ACC112 (cell line): ENCODE measurements at regions not wholly inside any gene's neighbourhood (a gene's known extent, or its start where the extent isn't known, plus 50 kb on each side); places are given as distances from the start of the nearest gene placed in this dataset.

Experiments used
- H2AFZ ChIP-seq: fragments of 200-600 bp; sonication (generic); one replicate; pipeline ENCODE4 v1.6.0; 2017; ENCODE audit warnings: antibody characterized with exemption, low read length; ENCODE audit not compliant: unreplicated experiment
- H3K27ac ChIP-seq: fragments of 200-600 bp; sonication (generic); 2 replicates; pipeline ENCODE4 v1.5.1; 2014; ENCODE audit warnings: low read depth, mild to moderate bottlenecking, antibody characterized with exemption, low read length, moderate library complexity
- H3K27me3 ChIP-seq: fragments of 200-600 bp; sonication (generic); 2 replicates; pipeline ENCODE4 v1.6.1; 2014; ENCODE audit warnings: mild to moderate bottlenecking, antibody characterized with exemption, low read length, moderate library complexity, mixed read lengths; ENCODE audit not compliant: insufficient read depth
- H3K36me3 ChIP-seq: fragments of 200-600 bp; sonication (generic); 2 replicates; pipeline ENCODE4 v1.6.1; 2016; ENCODE audit warnings: mild to moderate bottlenecking, antibody characterized with exemption, low read length, moderate library complexity, mixed read lengths; ENCODE audit not compliant: insufficient read depth
- H3K4me1 ChIP-seq: fragments of 200-600 bp; sonication (generic); one replicate; pipeline ENCODE4 v1.6.1; 2016; ENCODE audit warnings: low read length, mixed read lengths; ENCODE audit not compliant: insufficient read depth, unreplicated experiment, control insufficient read depth
- H3K4me3 ChIP-seq: fragments of 200-600 bp; sonication (generic); 2 replicates; pipeline ENCODE4 v1.5.1; 2014; ENCODE audit warnings: mild to moderate bottlenecking, low read depth, low read length
- H3K79me2 ChIP-seq: fragments of 200-600 bp; sonication (generic); one replicate; pipeline ENCODE4 v1.6.0; 2016; ENCODE audit warnings: low read length; ENCODE audit not compliant: control insufficient read depth, unreplicated experiment, insufficient read depth

GRCh38 chr16:48105976-48106375 is 49.8 kb downstream of the ABCC12 start:
- H3K4me3 ChIP-seq: no peak overlapping the region
- H3K4me1 ChIP-seq: no peaks in the 10 kb centered on the region
- H3K79me2 ChIP-seq: no peaks in the 10 kb centered on the region
- peaks cover 24% of the 10 kb centered on the region for H3K27me3 ChIP-seq
- H3K36me3 ChIP-seq: no peaks in the 10 kb centered on the region
- no peak overlapping the region for H3K27ac ChIP-seq
- no peak overlapping the region for H2AFZ ChIP-seq

GRCh38 chr16:48105456-48105855 is 50.3 kb downstream of the ABCC12 start:
- H3K36me3 ChIP-seq: no peaks in the 10 kb centered on the region
- no peaks in the 10 kb centered on the region for H3K4me1 ChIP-seq
- H3K27ac ChIP-seq: no peak overlapping the region
- H2AFZ ChIP-seq: no peak overlapping the region
- H3K79me2 ChIP-seq: no peaks in the 10 kb centered on the region
- peaks cover 19% of the 10 kb centered on the region for H3K27me3 ChIP-seq
- no peak overlapping the region for H3K4me3 ChIP-seq

GRCh38 chr16:48103591-48103990 is 52.2 kb downstream of the ABCC12 start:
- no peak overlapping the region for H2AFZ ChIP-seq
- peaks cover 5% of the 10 kb centered on the region; the same call in 1 of the 2 replicates for H3K27me3 ChIP-seq
- H3K27ac ChIP-seq: no peak overlapping the region
- H3K4me1 ChIP-seq: no peaks in the 10 kb centered on the region
- no peak overlapping the region for H3K4me3 ChIP-seq
- H3K79me2 ChIP-seq: no peaks in the 10 kb centered on the region
- H3K36me3 ChIP-seq: no peaks in the 10 kb centered on the region

GRCh38 chr16:48102083-48103008 is 53.4 kb downstream of the ABCC12 start:
- H3K36me3 ChIP-seq: no peaks in the 10 kb centered on the region
- H3K79me2 ChIP-seq: no peaks in the 10 kb centered on the region
- H3K4me3 ChIP-seq: no peak overlapping the region
- H3K4me1 ChIP-seq: no peaks in the 10 kb centered on the region
- H3K27me3 ChIP-seq: no peaks in the 10 kb centered on the region
- H3K27ac ChIP-seq: no peak overlapping the region
- no peak overlapping the region for H2AFZ ChIP-seq

GRCh38 chr16:48101069-48101674 is 54.6 kb downstream of the ABCC12 start:
- H3K27me3 ChIP-seq: no peaks in the 10 kb centered on the region
- H3K27ac ChIP-seq: no peak overlapping the region
- H2AFZ ChIP-seq: no peak overlapping the region

DNA sequence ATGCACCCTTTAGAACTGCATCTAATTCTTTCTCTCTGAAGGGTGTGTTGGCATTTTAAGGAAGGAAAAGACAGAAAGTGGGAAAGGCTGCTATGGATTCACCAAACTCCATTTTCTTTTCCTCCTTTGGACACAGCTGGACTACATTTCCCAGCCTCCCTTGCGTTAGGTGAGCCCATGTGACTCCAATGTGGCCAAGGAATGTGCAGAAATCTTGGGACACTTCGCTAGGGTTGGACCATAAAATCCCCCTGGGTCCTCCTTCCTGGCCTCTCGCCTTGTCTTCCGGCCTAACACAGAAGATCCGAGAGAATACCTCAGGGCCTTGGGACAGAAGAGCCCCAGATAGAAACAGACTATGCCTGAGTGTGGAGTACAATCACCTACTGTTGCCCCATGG is 56.3 kb downstream of the ABCC12 start:
- H3K36me3 ChIP-seq: no peaks in the 10 kb centered on the region
- H3K79me2 ChIP-seq: no peaks in the 10 kb centered on the region
- no peak overlapping the region for H3K27ac ChIP-seq
- no peak overlapping the region for H2AFZ ChIP-seq
- H3K4me3 ChIP-seq: no peak overlapping the region
- H3K27me3 ChIP-seq: no peaks in the 10 kb centered on the region
- no peaks in the 10 kb centered on the region for H3K4me1 ChIP-seq

More at GRCh38 chr16:48101069-48101674, 54.6 kb downstream of the ABCC12 start:
- no peaks in the 10 kb centered on the region for H3K4me1 ChIP-seq
- H3K4me3 ChIP-seq: no peak overlapping the region
- H3K79me2 ChIP-seq: no peaks in the 10 kb centered on the region
- H3K36me3 ChIP-seq: no peaks in the 10 kb centered on the region

DNA sequence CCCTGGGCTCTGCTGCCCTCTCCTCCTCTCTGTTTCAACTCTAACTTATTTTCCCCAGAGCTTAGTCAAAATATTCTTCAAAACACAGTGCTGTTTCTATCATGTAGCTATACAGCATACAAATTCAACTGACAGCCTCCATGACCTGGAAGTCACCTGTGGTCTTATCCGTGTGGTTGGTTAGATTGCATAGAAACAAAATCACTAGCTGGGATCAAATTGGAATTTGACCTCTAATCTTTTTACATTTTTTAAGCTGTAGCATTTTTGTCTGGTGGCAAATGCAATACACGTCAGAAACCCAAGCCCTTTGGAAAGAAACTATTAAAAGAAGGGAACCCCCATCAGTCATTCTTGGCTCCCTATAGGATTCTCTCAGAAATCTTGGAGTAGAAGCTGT is 57.3 kb downstream of the ABCC12 start:
- Histone ChIP-seq H3K79me2 (no peaks in the 10 kb centered on the region), H3K4me3 (no peak overlapping the region), H3K36me3 (no peaks in the 10 kb centered on the region), H2AFZ (no peak overlapping the region), H3K4me1 (no peaks in the 10 kb centered on the region), H3K27ac (no peak overlapping the region), H3K27me3 (no peaks in the 10 kb centered on the region)

DNA sequence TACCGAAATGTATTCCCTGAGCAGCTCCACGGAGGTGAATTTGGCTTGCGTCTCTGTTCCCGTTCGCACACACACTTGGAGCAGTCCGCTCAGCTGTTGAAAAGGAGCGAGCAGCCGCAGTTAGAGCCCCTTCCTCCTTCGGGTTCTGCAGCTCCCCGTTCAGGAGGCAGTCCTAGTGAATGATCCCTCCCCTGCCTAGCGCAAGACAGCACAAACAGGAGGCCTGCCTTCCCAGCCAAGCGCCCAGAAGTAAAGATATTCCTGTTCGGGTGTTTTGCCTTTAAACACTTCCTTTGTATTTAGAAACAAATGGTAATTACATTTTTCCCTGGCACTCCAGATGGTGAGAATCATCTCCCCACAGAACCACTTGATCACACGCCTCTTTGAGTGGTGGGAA is 64.7 kb downstream of the ABCC12 start:
- no peak overlapping the region for H3K27ac ChIP-seq
- no peak overlapping the region for H2AFZ ChIP-seq
- H3K4me1 ChIP-seq: no peaks in the 10 kb centered on the region
- no peaks in the 10 kb centered on the region for H3K79me2 ChIP-seq
- H3K27me3 ChIP-seq: no peaks in the 10 kb centered on the region
- H3K4me3 ChIP-seq: no peak overlapping the region
- H3K36me3 ChIP-seq: no peaks in the 10 kb centered on the region

- H3K36me3 ChIP-seq: no peaks in the 10 kb centered on the region
- H3K4me1 ChIP-seq: no peaks in the 10 kb centered on the region
- no peak overlapping the region for H3K27ac ChIP-seq
- no peak overlapping the region for H3K4me3 ChIP-seq
- H2AFZ ChIP-seq: no peak overlapping the region
- no peaks in the 10 kb centered on the region for H3K27me3 ChIP-seq
- no peaks in the 10 kb centered on the region for H3K79me2 ChIP-seq
Observed at GRCh38 chr16:48089053-48089792, 66.6 kb downstream of the ABCC12 start.

DNA sequence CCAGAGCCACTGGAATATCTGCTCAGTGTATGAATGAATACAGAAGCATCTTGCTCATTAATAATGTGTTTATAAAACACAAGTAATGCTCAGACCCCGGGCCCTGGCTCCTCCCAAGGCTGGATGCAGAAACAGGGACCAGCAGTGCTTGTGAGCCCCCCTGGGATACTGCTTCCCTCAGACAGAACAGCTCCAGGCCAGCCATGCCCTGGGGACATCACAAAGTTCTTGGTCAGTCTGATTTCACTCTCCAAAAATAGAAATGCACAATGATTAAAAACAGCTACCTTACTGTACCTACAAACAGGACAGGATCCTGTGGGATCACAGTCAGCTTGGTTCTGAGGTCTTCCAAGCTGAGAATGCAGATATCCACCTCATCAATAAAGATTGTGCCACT is 68.2 kb downstream of the ABCC12 start:
- Histone ChIP-seq H3K27ac (no peak overlapping the region), H3K4me3 (no peak overlapping the region), H2AFZ (no peak overlapping the region), H3K4me1 (no peaks in the 10 kb centered on the region), H3K27me3 (no peaks in the 10 kb centered on the region), H3K36me3 (no peaks in the 10 kb centered on the region), H3K79me2 (no peaks in the 10 kb centered on the region)
